Suprapubic skin (tissue), 3 donors: ENCODE measurements at regions not wholly inside any gene's neighbourhood (a gene's known extent, or its start where the extent isn't known, plus 50 kb on each side); places are given as distances from the start of the nearest gene placed in this dataset.

Source experiments
- EP300 ChIP-seq: sonication (generic); formaldehyde crosslinking; IDR thresholded peaks from one replicate; pipeline ENCODE4 v1.6.1; 2017; ENCODE audit warnings: antibody characterized with exemption
- TF ChIP-seq, protein P1 (sequence below), 2 donors: fragments of 200-600 bp in 1 of 2; fragments of 450-650 bp in 1 of 2; sonication (generic) in 1 of 2; IDR thresholded peaks; one replicate each; pipeline ENCODE4 v1.5.1; 2016 to 2019; ENCODE audit warnings: antibody characterized with exemption in 2 of 2, mild to moderate bottlenecking in 1 of 2, moderate library complexity in 1 of 2

- no peak for TF ChIP-seq EP300
- TF ChIP-seq, protein P1, sequence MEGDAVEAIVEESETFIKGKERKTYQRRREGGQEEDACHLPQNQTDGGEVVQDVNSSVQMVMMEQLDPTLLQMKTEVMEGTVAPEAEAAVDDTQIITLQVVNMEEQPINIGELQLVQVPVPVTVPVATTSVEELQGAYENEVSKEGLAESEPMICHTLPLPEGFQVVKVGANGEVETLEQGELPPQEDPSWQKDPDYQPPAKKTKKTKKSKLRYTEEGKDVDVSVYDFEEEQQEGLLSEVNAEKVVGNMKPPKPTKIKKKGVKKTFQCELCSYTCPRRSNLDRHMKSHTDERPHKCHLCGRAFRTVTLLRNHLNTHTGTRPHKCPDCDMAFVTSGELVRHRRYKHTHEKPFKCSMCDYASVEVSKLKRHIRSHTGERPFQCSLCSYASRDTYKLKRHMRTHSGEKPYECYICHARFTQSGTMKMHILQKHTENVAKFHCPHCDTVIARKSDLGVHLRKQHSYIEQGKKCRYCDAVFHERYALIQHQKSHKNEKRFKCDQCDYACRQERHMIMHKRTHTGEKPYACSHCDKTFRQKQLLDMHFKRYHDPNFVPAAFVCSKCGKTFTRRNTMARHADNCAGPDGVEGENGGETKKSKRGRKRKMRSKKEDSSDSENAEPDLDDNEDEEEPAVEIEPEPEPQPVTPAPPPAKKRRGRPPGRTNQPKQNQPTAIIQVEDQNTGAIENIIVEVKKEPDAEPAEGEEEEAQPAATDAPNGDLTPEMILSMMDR (IDR thresholded peaks at IDR 0.05) = peak; percentile 97 to 99
Observed at GRCh38 chr11:129750343-129751292, 65.0 kb upstream of the TMEM45B start.
